ENCODE measurements at regions not wholly inside any gene's neighbourhood (a gene's known extent, or its start where the extent isn't known, plus 50 kb on each side); places are given as distances from the start of the nearest gene placed in this dataset.
"Not testable (repeated sequence)": the region's sequence is repeated elsewhere in the genome, so short reads cannot be mapped to it uniquely, and the experiment has no call there.

DNA sequence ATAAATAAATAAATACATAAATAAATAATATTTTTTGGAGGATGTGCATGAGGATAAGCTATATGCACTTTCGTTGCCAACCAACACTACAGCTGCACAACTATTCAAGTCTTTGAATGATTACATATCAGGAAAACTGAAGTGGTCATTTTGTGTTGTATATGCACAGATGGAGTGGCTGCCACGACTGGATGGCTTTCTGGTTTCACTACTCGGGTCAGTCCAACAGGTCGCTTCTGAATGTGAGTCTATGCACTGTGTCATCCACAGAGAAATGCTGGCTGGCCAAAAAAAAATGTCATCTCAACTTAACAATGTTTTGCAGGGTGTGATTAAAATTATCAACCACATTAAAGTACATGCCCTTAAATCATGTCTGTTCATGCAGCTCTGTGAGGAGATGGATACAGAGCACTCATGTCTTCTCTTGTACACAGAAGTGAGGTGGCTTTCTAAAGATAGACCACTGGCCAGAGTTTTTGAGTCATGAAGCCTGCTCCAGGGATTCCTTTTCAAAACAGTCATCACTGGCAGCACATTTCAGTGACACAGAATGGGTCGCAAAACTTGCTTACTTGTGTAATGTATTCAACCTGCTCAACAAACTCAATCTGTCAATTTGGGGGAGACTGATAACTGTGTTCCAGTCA, 589.8 kb upstream of the CYLC2 start:
- H3F3A ChIP-seq (ENCODE audit: low read depth) = no peaks in the 10 kb centered on the region

DNA sequence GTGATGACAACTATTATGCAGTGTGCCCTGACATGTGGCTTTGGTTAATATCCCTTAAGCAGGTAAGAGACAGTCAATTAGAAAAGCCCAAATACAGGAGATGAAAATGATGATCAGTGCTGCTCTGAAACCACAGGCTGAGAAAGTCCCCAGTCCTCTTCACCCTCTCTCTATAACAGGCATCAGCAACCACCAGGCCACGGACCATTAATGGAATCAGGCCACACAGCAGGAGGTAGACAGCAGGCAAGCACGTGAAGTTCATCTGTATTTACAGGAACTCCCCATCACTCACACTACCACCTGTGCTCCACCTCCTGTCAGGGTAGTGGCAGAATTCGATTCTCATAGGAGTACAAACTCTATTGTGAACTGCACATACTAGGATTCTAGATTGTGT, 591.6 kb upstream of the CYLC2 start:
- Histone ChIP-seq H3K27ac (no peak overlapping the region), H3K36me3 (no peaks in the 10 kb centered on the region), H3K4me2 (no peak overlapping the region), H3K4me3 (no peak overlapping the region), H3K27me3 (no peaks in the 10 kb centered on the region), H3K4me1 (no peaks in the 10 kb centered on the region), H3F3A (ENCODE audit: low read depth) (no peaks in the 10 kb centered on the region), H2AFZ (replicated peaks) (no peak overlapping the region), H3K79me2 (ENCODE audit: low read depth) (no peaks in the 10 kb centered on the region), H3K9me3 (ENCODE audit: low read depth) (peaks cover 3% of the 10 kb centered on the region), H3K9ac (no peak overlapping the region), H4K20me1 (ENCODE audit: low read depth) (no peaks in the 10 kb centered on the region)
- Mint-ChIP-seq H3K4me3 (no peak overlapping the region), H3K27ac (no peak overlapping the region), H3K36me3 (no peaks in the 10 kb centered on the region), H3K9me3 (peaks cover 14% of the 10 kb centered on the region), H3K27me3 (ENCODE audit: insufficient read depth, low read depth) (peaks cover 2% of the 10 kb centered on the region), H3K4me1 (peaks cover 5% of the 10 kb centered on the region)
- DNase-seq (ENCODE audit: low spot score) = no peak
- TF ChIP-seq, protein P1, sequence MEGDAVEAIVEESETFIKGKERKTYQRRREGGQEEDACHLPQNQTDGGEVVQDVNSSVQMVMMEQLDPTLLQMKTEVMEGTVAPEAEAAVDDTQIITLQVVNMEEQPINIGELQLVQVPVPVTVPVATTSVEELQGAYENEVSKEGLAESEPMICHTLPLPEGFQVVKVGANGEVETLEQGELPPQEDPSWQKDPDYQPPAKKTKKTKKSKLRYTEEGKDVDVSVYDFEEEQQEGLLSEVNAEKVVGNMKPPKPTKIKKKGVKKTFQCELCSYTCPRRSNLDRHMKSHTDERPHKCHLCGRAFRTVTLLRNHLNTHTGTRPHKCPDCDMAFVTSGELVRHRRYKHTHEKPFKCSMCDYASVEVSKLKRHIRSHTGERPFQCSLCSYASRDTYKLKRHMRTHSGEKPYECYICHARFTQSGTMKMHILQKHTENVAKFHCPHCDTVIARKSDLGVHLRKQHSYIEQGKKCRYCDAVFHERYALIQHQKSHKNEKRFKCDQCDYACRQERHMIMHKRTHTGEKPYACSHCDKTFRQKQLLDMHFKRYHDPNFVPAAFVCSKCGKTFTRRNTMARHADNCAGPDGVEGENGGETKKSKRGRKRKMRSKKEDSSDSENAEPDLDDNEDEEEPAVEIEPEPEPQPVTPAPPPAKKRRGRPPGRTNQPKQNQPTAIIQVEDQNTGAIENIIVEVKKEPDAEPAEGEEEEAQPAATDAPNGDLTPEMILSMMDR (IDR thresholded peaks at IDR 0.05) = no peak
- TF ChIP-seq EZH2phosphoT487 (IDR thresholded peaks at IDR 0.05) (no peak), EZH2 (IDR thresholded peaks at IDR 0.05) (no peak)

More for the DNA sequence above, 589.8 kb upstream of the CYLC2 start:
- Histone ChIP-seq H3K27ac (no peak overlapping the region), H3K4me1 (no peaks in the 10 kb centered on the region), H3K9me3 (ENCODE audit: low read depth) (peaks cover 3% of the 10 kb centered on the region), H3K4me2 (no peak overlapping the region), H3K79me2 (ENCODE audit: low read depth) (no peaks in the 10 kb centered on the region), H4K20me1 (ENCODE audit: low read depth) (no peaks in the 10 kb centered on the region), H3K9ac (no peak overlapping the region), H3K27me3 (no peaks in the 10 kb centered on the region), H3K4me3 (no peak overlapping the region), H3K36me3 (no peaks in the 10 kb centered on the region), H2AFZ (replicated peaks) (no peak overlapping the region)
- no peak for DNase-seq (ENCODE audit: low spot score)
- H3K4me3 Mint-ChIP-seq = no peak overlapping the region
- H3K27ac Mint-ChIP-seq = no peak overlapping the region
- peaks cover 2% of the 10 kb centered on the region for H3K27me3 Mint-ChIP-seq (ENCODE audit: insufficient read depth, low read depth)
- H3K9me3 Mint-ChIP-seq = peaks cover 14% of the 10 kb centered on the region
- no peaks in the 10 kb centered on the region for H3K36me3 Mint-ChIP-seq
- peaks cover 5% of the 10 kb centered on the region for H3K4me1 Mint-ChIP-seq
- TF ChIP-seq, protein P1 (IDR thresholded peaks at IDR 0.05) = no peak

DNA sequence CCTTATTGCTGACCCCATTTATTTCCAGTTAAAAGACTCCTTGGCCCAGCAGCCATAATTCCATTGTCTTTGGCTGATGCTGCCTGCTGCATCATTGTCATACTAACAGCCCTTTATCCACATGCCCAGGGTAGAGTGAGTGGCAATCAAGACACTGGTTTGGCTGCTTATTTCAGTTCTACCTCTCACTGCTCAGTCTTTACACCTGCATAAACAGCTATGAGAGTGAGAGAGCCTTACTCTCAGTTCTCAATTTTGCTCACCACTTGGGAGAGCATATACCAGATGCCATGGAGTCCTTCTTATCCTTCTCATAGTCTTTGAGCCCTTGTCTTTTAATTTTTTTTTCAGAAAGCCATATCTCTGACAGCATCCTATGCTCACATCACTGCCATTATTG, 596.9 kb upstream of the CYLC2 start:
- Histone ChIP-seq H3K4me1 (no peaks in the 10 kb centered on the region), H3K27ac (no peak overlapping the region), H3K9me3 (ENCODE audit: low read depth) (peaks cover 3% of the 10 kb centered on the region), H3K36me3 (no peaks in the 10 kb centered on the region), H4K20me1 (ENCODE audit: low read depth) (no peaks in the 10 kb centered on the region), H3K4me3 (no peak overlapping the region), H3K79me2 (ENCODE audit: low read depth) (no peaks in the 10 kb centered on the region), H3K27me3 (no peaks in the 10 kb centered on the region), H3K9ac (no peak overlapping the region), H2AFZ (replicated peaks) (no peak overlapping the region), H3K4me2 (no peak overlapping the region), H3F3A (ENCODE audit: low read depth) (no peaks in the 10 kb centered on the region)
- H3K36me3 Mint-ChIP-seq = no peaks in the 10 kb centered on the region
- H3K4me1 Mint-ChIP-seq = no peaks in the 10 kb centered on the region
- no peak overlapping the region for H3K27ac Mint-ChIP-seq
- H3K4me3 Mint-ChIP-seq = no peak overlapping the region
- TF ChIP-seq EZH2 (IDR thresholded peaks at IDR 0.05) = no peak
- no peak for TF ChIP-seq EZH2phosphoT487 (IDR thresholded peaks at IDR 0.05)
- TF ChIP-seq, protein P1 (IDR thresholded peaks at IDR 0.05) = no peak
- DNase-seq (ENCODE audit: low spot score) = no peak
- no peaks in the 10 kb centered on the region for H3K27me3 Mint-ChIP-seq (ENCODE audit: insufficient read depth, low read depth)
- H3K9me3 Mint-ChIP-seq = peaks cover under 1% of the 10 kb centered on the region

DNA sequence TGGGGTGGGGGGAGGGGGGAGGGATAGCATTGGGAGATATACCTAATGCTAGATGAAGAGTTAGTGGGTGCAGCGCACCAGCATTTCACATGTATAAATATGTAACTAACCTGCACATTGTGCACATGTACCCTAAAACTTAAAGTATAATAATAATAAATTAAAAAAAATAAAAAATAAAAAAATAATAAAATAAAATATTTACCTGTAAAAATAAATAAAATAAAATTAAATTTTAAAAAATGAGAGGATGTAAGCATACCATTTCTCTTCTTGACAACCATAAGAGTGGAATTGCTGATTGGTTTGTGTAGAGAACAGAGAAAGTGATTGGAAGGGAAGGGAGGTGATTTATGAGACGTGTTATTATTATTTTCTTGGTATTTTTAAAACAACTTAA, 609.5 kb upstream of the CYLC2 start:
- not testable (repeated sequence) for H3K79me2 ChIP-seq (ENCODE audit: low read depth); H3K27ac ChIP-seq; H3K4me3 ChIP-seq; H3K36me3 ChIP-seq; DNase-seq (ENCODE audit: low spot score); H3K36me3 Mint-ChIP-seq; H3K27ac Mint-ChIP-seq; H3K9ac ChIP-seq; H3K9me3 ChIP-seq (ENCODE audit: low read depth); H3F3A ChIP-seq (ENCODE audit: low read depth); H3K4me2 ChIP-seq; H2AFZ ChIP-seq (replicated peaks); H3K27me3 ChIP-seq; H3K4me1 ChIP-seq; H3K9me3 Mint-ChIP-seq; H3K4me1 Mint-ChIP-seq; H4K20me1 ChIP-seq (ENCODE audit: low read depth); H3K4me3 Mint-ChIP-seq; H3K27me3 Mint-ChIP-seq (ENCODE audit: insufficient read depth, low read depth)

Data from neural progenitor cell (in vitro differentiated cells).